ENCODE measurements at regions not wholly inside any gene's neighbourhood (a gene's known extent, or its start where the extent isn't known, plus 50 kb on each side); places are given as distances from the start of the nearest gene placed in this dataset.

GRCh38 chr1:239840336-239840735, 251.3 kb upstream of the FMN2 start:
- TF ChIP-seq CTCF (conservative IDR thresholded peaks at IDR 0.05; ENCODE audit: low read depth, low read length) (no peak), EZH2phosphoT487 (IDR thresholded peaks at IDR 0.05; ENCODE audit: borderline replicate concordance, low read length) (no peak)

All from PC-3 (cell line).